22Rv1 (cell line): ENCODE measurements at regions not wholly inside any gene's neighbourhood (a gene's known extent, or its start where the extent isn't known, plus 50 kb on each side); places are given as distances from the start of the nearest gene placed in this dataset.

Source experiments
- ZFX ChIP-seq: fragments of 450-650 bp; IDR thresholded peaks from 2 replicates; pipeline ENCODE4 v1.6.1; 2017; ENCODE audit warnings: antibody characterized with exemption, borderline replicate concordance
- TF ChIP-seq, protein P1 (sequence below): fragments of 450-650 bp; IDR thresholded peaks from 2 replicates; pipeline ENCODE4 v1.5.1; 2017; ENCODE audit warnings: mild to moderate bottlenecking

DNA sequence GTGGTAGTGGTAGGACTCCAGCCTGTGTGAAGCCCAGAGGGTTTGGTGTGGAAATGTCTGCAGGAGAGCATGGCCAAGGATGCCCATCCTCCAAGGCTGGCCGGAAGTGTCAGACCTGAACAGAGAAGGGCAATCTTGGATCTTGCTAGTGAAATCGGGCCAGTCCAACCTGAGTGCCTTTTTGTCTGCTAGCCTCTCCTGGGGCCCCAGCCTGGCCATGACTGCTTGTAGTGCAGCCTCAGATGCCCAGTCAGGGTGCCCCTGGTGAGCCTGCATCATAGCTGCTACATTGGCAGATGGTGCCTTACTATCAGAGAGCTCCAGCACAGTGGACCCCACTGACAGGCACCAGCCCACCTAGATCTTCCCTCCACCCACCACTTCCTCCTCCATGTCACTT, 99.3 kb upstream of the PCDH18 start:
- TF ChIP-seq, protein P1, sequence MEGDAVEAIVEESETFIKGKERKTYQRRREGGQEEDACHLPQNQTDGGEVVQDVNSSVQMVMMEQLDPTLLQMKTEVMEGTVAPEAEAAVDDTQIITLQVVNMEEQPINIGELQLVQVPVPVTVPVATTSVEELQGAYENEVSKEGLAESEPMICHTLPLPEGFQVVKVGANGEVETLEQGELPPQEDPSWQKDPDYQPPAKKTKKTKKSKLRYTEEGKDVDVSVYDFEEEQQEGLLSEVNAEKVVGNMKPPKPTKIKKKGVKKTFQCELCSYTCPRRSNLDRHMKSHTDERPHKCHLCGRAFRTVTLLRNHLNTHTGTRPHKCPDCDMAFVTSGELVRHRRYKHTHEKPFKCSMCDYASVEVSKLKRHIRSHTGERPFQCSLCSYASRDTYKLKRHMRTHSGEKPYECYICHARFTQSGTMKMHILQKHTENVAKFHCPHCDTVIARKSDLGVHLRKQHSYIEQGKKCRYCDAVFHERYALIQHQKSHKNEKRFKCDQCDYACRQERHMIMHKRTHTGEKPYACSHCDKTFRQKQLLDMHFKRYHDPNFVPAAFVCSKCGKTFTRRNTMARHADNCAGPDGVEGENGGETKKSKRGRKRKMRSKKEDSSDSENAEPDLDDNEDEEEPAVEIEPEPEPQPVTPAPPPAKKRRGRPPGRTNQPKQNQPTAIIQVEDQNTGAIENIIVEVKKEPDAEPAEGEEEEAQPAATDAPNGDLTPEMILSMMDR: no peak
- TF ChIP-seq ZFX: no peak
